ENCODE measurements at regions not wholly inside any gene's neighbourhood (a gene's known extent, or its start where the extent isn't known, plus 50 kb on each side); places are given as distances from the start of the nearest gene placed in this dataset.

GRCh38 chr5:163649514-163649913 lies 144.1 kb downstream of the MAT2B start:
- no peak for DNase-seq (ENCODE audit: low spot score)

GRCh38 chr5:163653526-163653925 lies 148.1 kb downstream of the MAT2B start:
- no peak for DNase-seq (ENCODE audit: low spot score)
- in situ Hi-C loops (cut with MboI; ENCODE audit: low pct_unique_long_range_greater_than_20kb, low sequenced_read_pairs, unreplicated experiment) = no loop called here
- no peak for TF ChIP-seq CTCF (IDR thresholded peaks at IDR 0.05; ENCODE audit: extremely low read depth, insufficient read depth, missing control alignments)

More at GRCh38 chr5:163649514-163649913, 144.1 kb downstream of the MAT2B start:
- TF ChIP-seq CTCF (IDR thresholded peaks at IDR 0.05; ENCODE audit: extremely low read depth, insufficient read depth, missing control alignments) = no peak
- in situ Hi-C loops (cut with MboI; ENCODE audit: low pct_unique_long_range_greater_than_20kb, low sequenced_read_pairs, unreplicated experiment) = no loop called here

GRCh38 chr5:163658702-163659567 lies 153.5 kb downstream of the MAT2B start:
- no peak for TF ChIP-seq CTCF (IDR thresholded peaks at IDR 0.05; ENCODE audit: extremely low read depth, insufficient read depth, missing control alignments)
- DNase-seq (ENCODE audit: low spot score) = no peak
- in situ Hi-C loops (cut with MboI; ENCODE audit: low pct_unique_long_range_greater_than_20kb, low sequenced_read_pairs, unreplicated experiment) = no loop called here

GRCh38 chr5:163659568-163659902 lies 154.1 kb downstream of the MAT2B start:
- DNase-seq (ENCODE audit: low spot score) = no peak
- TF ChIP-seq CTCF (IDR thresholded peaks at IDR 0.05; ENCODE audit: extremely low read depth, insufficient read depth, missing control alignments) = no peak
- in situ Hi-C loops (cut with MboI; ENCODE audit: low pct_unique_long_range_greater_than_20kb, low sequenced_read_pairs, unreplicated experiment) = no loop called here

- in situ Hi-C loops (cut with MboI; ENCODE audit: low pct_unique_long_range_greater_than_20kb, low sequenced_read_pairs, unreplicated experiment) = no loop called here
- TF ChIP-seq CTCF (IDR thresholded peaks at IDR 0.05; ENCODE audit: extremely low read depth, insufficient read depth, missing control alignments) = no peak
- no peak for DNase-seq (ENCODE audit: low spot score)
Measured at GRCh38 chr5:163660486-163660885, 155.1 kb downstream of the MAT2B start.

- in situ Hi-C loops (cut with MboI; ENCODE audit: low pct_unique_long_range_greater_than_20kb, low sequenced_read_pairs, unreplicated experiment) = no loop called here
- no peak for DNase-seq (ENCODE audit: low spot score)
Measured at GRCh38 chr5:163661360-163661759, 155.9 kb downstream of the MAT2B start.

More at GRCh38 chr5:163661360-163661759, 155.9 kb downstream of the MAT2B start:
- no peak for TF ChIP-seq CTCF (IDR thresholded peaks at IDR 0.05; ENCODE audit: extremely low read depth, insufficient read depth, missing control alignments)
